GM18498 (cell line): ENCODE measurements at regions not wholly inside any gene's neighbourhood (a gene's known extent, or its start where the extent isn't known, plus 50 kb on each side); places are given as distances from the start of the nearest gene placed in this dataset.
"Not testable (repeated sequence)": the region's sequence is repeated elsewhere in the genome, so short reads cannot be mapped to it uniquely, and the experiment has no call there.

ENCODE experiments used
- ATAC-seq: cut with Tn5 transposase; IDR thresholded peaks from one replicate; pipeline ENCODE4 v1.9.1; 2021; ENCODE audit warnings: mild to moderate bottlenecking, moderate library complexity; ENCODE audit not compliant: unreplicated experiment

GRCh38 chr9:74379718-74380117 lies 117.4 kb upstream of the RORB start:
- ATAC-seq: peak; percentile 64

GRCh38 chr9:74391816-74392215 lies 105.3 kb upstream of the RORB start:
- ATAC-seq: no peak

GRCh38 chr9:74403581-74403980 lies 93.6 kb upstream of the RORB start:
- no peak for ATAC-seq

GRCh38 chr9:74404620-74405019 lies 92.5 kb upstream of the RORB start:
- no peak for ATAC-seq

GRCh38 chr9:74407166-74407565 lies 90.0 kb upstream of the RORB start:
- ATAC-seq: no peak

GRCh38 chr9:74412236-74412979 lies 84.7 kb upstream of the RORB start:
- no peak for ATAC-seq

GRCh38 chr9:74413876-74414275 lies 83.3 kb upstream of the RORB start:
- ATAC-seq: no peak

- ATAC-seq: no peak
Measured at GRCh38 chr9:74414325-74414724, 82.8 kb upstream of the RORB start.

- ATAC-seq: no peak
Measured at GRCh38 chr9:74415995-74416394, 81.1 kb upstream of the RORB start.

- ATAC-seq: not testable (repeated sequence)
Measured at GRCh38 chr9:74424488-74424887, 72.6 kb upstream of the RORB start.

- no peak for ATAC-seq
Measured at GRCh38 chr9:74431467-74431866, 65.7 kb upstream of the RORB start.

GRCh38 chr9:74443036-74443750 lies 53.9 kb upstream of the RORB start:
- no peak for ATAC-seq

GRCh38 chr9:74444369-74444768 lies 52.8 kb upstream of the RORB start:
- ATAC-seq: no peak
